ENCODE measurements at regions not wholly inside any gene's neighbourhood (a gene's known extent, or its start where the extent isn't known, plus 50 kb on each side); places are given as distances from the start of the nearest gene placed in this dataset.
"Not testable (repeated sequence)": the region's sequence is repeated elsewhere in the genome, so short reads cannot be mapped to it uniquely, and the experiment has no call there.

GRCh38 chr15:22699881-22700280, 86.6 kb upstream of the NIPA1 start:
- TF ChIP-seq CTCF, POLR2A (IDR thresholded peaks at IDR 0.05): not testable (repeated sequence)

Measured in testis (tissue), 2 donors.